ENCODE measurements at regions not wholly inside any gene's neighbourhood (a gene's known extent, or its start where the extent isn't known, plus 50 kb on each side); places are given as distances from the start of the nearest gene placed in this dataset.

GRCh38 chr4:35182451-35182850 is 1061.9 kb downstream of the ARAP2 start:
- TF ChIP-seq EZH2phosphoT487 (IDR thresholded peaks at IDR 0.05; ENCODE audit: borderline replicate concordance, low read length) (no peak), CTCF (conservative IDR thresholded peaks at IDR 0.05; ENCODE audit: low read depth, low read length) (no peak), EZH2 (IDR thresholded peaks at IDR 0.05; ENCODE audit: low read length, unreplicated experiment) (no peak)
- H3K27me3 ChIP-seq (ENCODE audit: low read length): no peaks in the 10 kb centered on the region
- H3K4me1 ChIP-seq (ENCODE audit: insufficient read depth, low read length): no peaks in the 10 kb centered on the region
- ChIA-PET POLR2A (ENCODE audit: unreplicated experiment) (interaction anchor here (0.7 kb wide), 1 partner anchor 169 kb away, joined by 3 read pairs; no protein-coding TSS in a partner anchor), CTCF (no interaction called here)
- H3F3A ChIP-seq (ENCODE audit: low read length, unreplicated experiment): no peaks in the 10 kb centered on the region
- H3K27ac ChIP-seq (ENCODE audit: low read length): no peak overlapping the region
- H3K4me3 ChIP-seq (ENCODE audit: low read length): no peak overlapping the region
- no peak overlapping the region for H3K9ac ChIP-seq (ENCODE audit: low read length)
- no peaks in the 10 kb centered on the region for H3K36me3 ChIP-seq (ENCODE audit: low read depth, low read length)
- H4K20me1 ChIP-seq (ENCODE audit: low read length): no peaks in the 10 kb centered on the region
- intact Hi-C loops (cut with micrococcal nuclease): no loop called here
- H2AFZ ChIP-seq (ENCODE audit: low read length): no peak overlapping the region
- H3K9me3 ChIP-seq (ENCODE audit: low read length): no peaks in the 10 kb centered on the region
- ATAC-seq: no peak
- H3K4me2 ChIP-seq (ENCODE audit: low read length): no peak overlapping the region
- H3K79me2 ChIP-seq (ENCODE audit: low read length): no peaks in the 10 kb centered on the region
- no peak for DNase-seq
- no TSS peak for BruUV-seq (replicated peaks)
- H3K9me2 ChIP-seq (replicated peaks; ENCODE audit: low read length): no peaks in the 10 kb centered on the region

- H3K4me2 ChIP-seq (ENCODE audit: low read length): no peak overlapping the region
Observed at GRCh38 chr4:35189988-35190613, 1054.2 kb downstream of the ARAP2 start.

More at GRCh38 chr4:35189988-35190613, 1054.2 kb downstream of the ARAP2 start:
- BruUV-seq (replicated peaks): no TSS peak
- Histone ChIP-seq H4K20me1 (ENCODE audit: low read length) (no peaks in the 10 kb centered on the region), H3K4me1 (ENCODE audit: insufficient read depth, low read length) (no peaks in the 10 kb centered on the region), H3K36me3 (ENCODE audit: low read depth, low read length) (no peaks in the 10 kb centered on the region), H3K27ac (ENCODE audit: low read length) (no peak overlapping the region), H3K79me2 (ENCODE audit: low read length) (no peaks in the 10 kb centered on the region), H3K27me3 (ENCODE audit: low read length) (no peaks in the 10 kb centered on the region), H3K9me2 (replicated peaks; ENCODE audit: low read length) (no peaks in the 10 kb centered on the region), H3K9me3 (ENCODE audit: low read length) (no peaks in the 10 kb centered on the region), H3F3A (ENCODE audit: low read length, unreplicated experiment) (no peaks in the 10 kb centered on the region), H2AFZ (ENCODE audit: low read length) (no peak overlapping the region), H3K9ac (ENCODE audit: low read length) (no peak overlapping the region), H3K4me3 (ENCODE audit: low read length) (no peak overlapping the region)
- no peak for TF ChIP-seq EZH2phosphoT487 (IDR thresholded peaks at IDR 0.05; ENCODE audit: borderline replicate concordance, low read length)
- no peak for TF ChIP-seq EZH2 (IDR thresholded peaks at IDR 0.05; ENCODE audit: low read length, unreplicated experiment)
- TF ChIP-seq CTCF (conservative IDR thresholded peaks at IDR 0.05; ENCODE audit: low read depth, low read length): no peak
- no peak for ATAC-seq
- DNase-seq: no peak
- CTCF ChIA-PET: no interaction called here
- POLR2A ChIA-PET (ENCODE audit: unreplicated experiment): no interaction called here
- intact Hi-C loops (cut with micrococcal nuclease): no loop called here
